Fibroblast of lung (primary cell): ENCODE measurements at regions not wholly inside any gene's neighbourhood (a gene's known extent, or its start where the extent isn't known, plus 50 kb on each side); places are given as distances from the start of the nearest gene placed in this dataset.

Experiments used
- DNase-seq, 2 donors: peaks; one replicate each; pipeline versions ENCODE4 v3.0.0 to v3.0.0-alpha.2; 2010; ENCODE audit warnings: low read depth in 2 of 2
- H2AFZ ChIP-seq: 2 replicates; pipeline ENCODE4 v1.5.1; 2012; ENCODE audit warnings: low read length, control low read depth, inconsistent platforms
- H3K27ac ChIP-seq: 2 replicates; pipeline ENCODE4 v1.5.1; 2011; ENCODE audit warnings: low read length, control low read depth; ENCODE audit not compliant: insufficient read depth
- H3K27me3 ChIP-seq: 2 replicates; pipeline ENCODE4 v1.5.1; 2011; ENCODE audit warnings: mild to moderate bottlenecking, low read length; ENCODE audit not compliant: control insufficient read depth, insufficient read depth
- H3K36me3 ChIP-seq: 2 replicates; pipeline ENCODE4 v1.5.1; 2011; ENCODE audit warnings: low read length; ENCODE audit not compliant: control insufficient read depth, insufficient read depth
- H3K4me1 ChIP-seq: 2 replicates; pipeline ENCODE4 v1.5.1; 2011; ENCODE audit warnings: low read length; ENCODE audit not compliant: control insufficient read depth, insufficient read depth; ENCODE audit errors: extremely low read depth
- H3K4me2 ChIP-seq: 2 replicates; pipeline ENCODE4 v1.5.1; 2011; ENCODE audit warnings: low read length, control low read depth; ENCODE audit not compliant: insufficient read depth; ENCODE audit errors: extremely low read depth
- H3K4me3 ChIP-seq, 4 experiments: fragments of 200-600 bp in 1 of 4; sonication (generic) in 1 of 4; replicated peaks in 1 of 4; 2 replicates each; pipeline ENCODE4 v1.5.1; 2011 to 2016; ENCODE audit warnings: low read length in 4 of 4, low read depth in 3 of 4, mild to moderate bottlenecking in 3 of 4, control low read depth in 2 of 4, inconsistent platforms in 1 of 4, mixed read lengths in 1 of 4; ENCODE audit not compliant: insufficient read depth in 1 of 4; ENCODE audit errors: control extremely low read depth in 1 of 4
- H3K79me2 ChIP-seq: 2 replicates; pipeline ENCODE4 v1.5.1; 2012; ENCODE audit warnings: mild to moderate bottlenecking, low read length, inconsistent platforms; ENCODE audit not compliant: control insufficient read depth, insufficient read depth
- H3K9ac ChIP-seq: 2 replicates; pipeline ENCODE4 v1.5.1; 2011; ENCODE audit warnings: mild to moderate bottlenecking, low read length, control low read depth; ENCODE audit not compliant: insufficient read depth
- H3K9me3 ChIP-seq: 2 replicates; pipeline ENCODE4 v1.5.1; 2012; ENCODE audit warnings: low read depth, low read length; ENCODE audit not compliant: control insufficient read depth, insufficient read depth
- H4K20me1 ChIP-seq: 2 replicates; pipeline ENCODE4 v1.5.1; 2011; ENCODE audit warnings: low read length; ENCODE audit not compliant: control insufficient read depth, insufficient read depth; ENCODE audit errors: extremely low read depth
- EZH2 ChIP-seq: IDR thresholded peaks from 2 replicates; pipeline ENCODE4 v1.5.1; 2012; ENCODE audit warnings: low read length, control low read depth, mild to moderate bottlenecking; ENCODE audit errors: missing control alignments
- TF ChIP-seq, protein P1 (sequence below), 2 donors: IDR thresholded peaks in 1 of 2; conservative IDR thresholded peaks in 1 of 2; 1 replicate in 1 of 2; 2 replicates in 1 of 2; pipeline ENCODE4 v1.5.1; 2011 to 2012; ENCODE audit warnings: low read length in 2 of 2, control low read depth in 1 of 2, inconsistent platforms in 1 of 2, low read depth in 1 of 2, mild to moderate bottlenecking in 1 of 2

DNA sequence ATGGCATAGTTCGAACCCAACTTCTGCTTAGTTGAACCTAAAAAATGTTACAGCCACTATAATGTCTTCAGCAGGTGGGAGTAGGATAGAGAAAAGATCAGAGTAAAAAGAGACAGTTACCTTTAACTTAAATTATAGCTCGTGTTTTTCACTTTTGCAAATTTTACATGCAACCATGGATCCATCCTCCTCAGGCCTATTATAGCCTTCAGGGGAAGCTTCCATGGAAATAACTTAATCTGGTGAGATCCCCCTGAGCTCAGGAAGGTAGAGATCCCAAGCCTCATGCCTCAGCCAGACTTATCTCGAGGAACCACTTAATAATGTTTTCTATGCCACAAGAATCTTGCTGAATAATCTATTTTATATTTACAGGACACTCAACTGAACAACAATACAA, 159.4 kb upstream of the FAM3C start:
- H3K4me3 ChIP-seq: no peak overlapping the region
- no peaks in the 10 kb centered on the region for H3K9me3 ChIP-seq
- H3K36me3 ChIP-seq: no peaks in the 10 kb centered on the region
- no peak overlapping the region for H3K27ac ChIP-seq
- no peak for DNase-seq
- H3K79me2 ChIP-seq: no peaks in the 10 kb centered on the region
- H4K20me1 ChIP-seq: no peaks in the 10 kb centered on the region
- H3K9ac ChIP-seq: no peak overlapping the region
- H3K4me2 ChIP-seq: no peak overlapping the region
- H2AFZ ChIP-seq: no peak overlapping the region
- TF ChIP-seq EZH2: no peak
- TF ChIP-seq, protein P1, sequence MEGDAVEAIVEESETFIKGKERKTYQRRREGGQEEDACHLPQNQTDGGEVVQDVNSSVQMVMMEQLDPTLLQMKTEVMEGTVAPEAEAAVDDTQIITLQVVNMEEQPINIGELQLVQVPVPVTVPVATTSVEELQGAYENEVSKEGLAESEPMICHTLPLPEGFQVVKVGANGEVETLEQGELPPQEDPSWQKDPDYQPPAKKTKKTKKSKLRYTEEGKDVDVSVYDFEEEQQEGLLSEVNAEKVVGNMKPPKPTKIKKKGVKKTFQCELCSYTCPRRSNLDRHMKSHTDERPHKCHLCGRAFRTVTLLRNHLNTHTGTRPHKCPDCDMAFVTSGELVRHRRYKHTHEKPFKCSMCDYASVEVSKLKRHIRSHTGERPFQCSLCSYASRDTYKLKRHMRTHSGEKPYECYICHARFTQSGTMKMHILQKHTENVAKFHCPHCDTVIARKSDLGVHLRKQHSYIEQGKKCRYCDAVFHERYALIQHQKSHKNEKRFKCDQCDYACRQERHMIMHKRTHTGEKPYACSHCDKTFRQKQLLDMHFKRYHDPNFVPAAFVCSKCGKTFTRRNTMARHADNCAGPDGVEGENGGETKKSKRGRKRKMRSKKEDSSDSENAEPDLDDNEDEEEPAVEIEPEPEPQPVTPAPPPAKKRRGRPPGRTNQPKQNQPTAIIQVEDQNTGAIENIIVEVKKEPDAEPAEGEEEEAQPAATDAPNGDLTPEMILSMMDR (conservative IDR thresholded peaks at IDR 0.05 in 1 of 2, IDR thresholded peaks at IDR 0.05 in 1 of 2; ENCODE audit: low read depth in 1 of 2, low read length in 2 of 2): no peak
- no peaks in the 10 kb centered on the region for H3K27me3 ChIP-seq
- no peaks in the 10 kb centered on the region for H3K4me1 ChIP-seq

DNA sequence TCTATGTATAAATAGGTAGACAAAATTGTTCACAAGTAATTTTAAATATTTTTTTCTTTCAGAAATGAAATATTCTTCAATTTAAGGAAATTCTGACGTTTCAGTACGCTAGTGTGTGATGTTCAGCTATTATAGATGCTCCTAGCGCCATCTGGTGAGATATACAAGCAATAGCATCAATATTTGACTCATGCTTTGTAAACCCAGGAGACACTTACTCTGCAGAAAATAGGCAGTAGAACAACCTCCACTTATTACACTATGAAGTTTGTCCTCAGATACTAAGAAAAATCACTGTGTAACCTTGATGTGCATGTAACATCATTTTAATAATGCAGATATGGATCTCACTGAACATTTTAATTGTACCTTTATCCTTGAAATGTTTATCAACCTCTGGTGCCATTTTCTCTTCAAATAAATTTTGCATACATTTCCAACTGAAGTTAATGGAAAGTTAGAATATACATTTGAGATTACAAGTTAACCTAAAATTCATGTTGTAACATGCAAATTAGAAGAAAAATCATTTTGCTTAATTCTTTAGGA, 151.5 kb upstream of the FAM3C start:
- H3K4me2 ChIP-seq: no peak overlapping the region
- no peaks in the 10 kb centered on the region for H4K20me1 ChIP-seq
- H3K79me2 ChIP-seq: no peaks in the 10 kb centered on the region
- TF ChIP-seq, protein P1 (conservative IDR thresholded peaks at IDR 0.05 in 1 of 2, IDR thresholded peaks at IDR 0.05 in 1 of 2; ENCODE audit: low read depth in 1 of 2, low read length in 2 of 2): peak; percentile 73
- TF ChIP-seq EZH2: no peak
- no peaks in the 10 kb centered on the region for H3K4me1 ChIP-seq
- H3K4me3 ChIP-seq: no peak overlapping the region
- no peak overlapping the region for H3K27ac ChIP-seq
- no peaks in the 10 kb centered on the region for H3K27me3 ChIP-seq
- no peak overlapping the region for H3K9ac ChIP-seq
- no peaks in the 10 kb centered on the region for H3K36me3 ChIP-seq
- peak; percentile 62 to 84 for DNase-seq
- no peaks in the 10 kb centered on the region for H3K9me3 ChIP-seq
- no peak overlapping the region for H2AFZ ChIP-seq

DNA sequence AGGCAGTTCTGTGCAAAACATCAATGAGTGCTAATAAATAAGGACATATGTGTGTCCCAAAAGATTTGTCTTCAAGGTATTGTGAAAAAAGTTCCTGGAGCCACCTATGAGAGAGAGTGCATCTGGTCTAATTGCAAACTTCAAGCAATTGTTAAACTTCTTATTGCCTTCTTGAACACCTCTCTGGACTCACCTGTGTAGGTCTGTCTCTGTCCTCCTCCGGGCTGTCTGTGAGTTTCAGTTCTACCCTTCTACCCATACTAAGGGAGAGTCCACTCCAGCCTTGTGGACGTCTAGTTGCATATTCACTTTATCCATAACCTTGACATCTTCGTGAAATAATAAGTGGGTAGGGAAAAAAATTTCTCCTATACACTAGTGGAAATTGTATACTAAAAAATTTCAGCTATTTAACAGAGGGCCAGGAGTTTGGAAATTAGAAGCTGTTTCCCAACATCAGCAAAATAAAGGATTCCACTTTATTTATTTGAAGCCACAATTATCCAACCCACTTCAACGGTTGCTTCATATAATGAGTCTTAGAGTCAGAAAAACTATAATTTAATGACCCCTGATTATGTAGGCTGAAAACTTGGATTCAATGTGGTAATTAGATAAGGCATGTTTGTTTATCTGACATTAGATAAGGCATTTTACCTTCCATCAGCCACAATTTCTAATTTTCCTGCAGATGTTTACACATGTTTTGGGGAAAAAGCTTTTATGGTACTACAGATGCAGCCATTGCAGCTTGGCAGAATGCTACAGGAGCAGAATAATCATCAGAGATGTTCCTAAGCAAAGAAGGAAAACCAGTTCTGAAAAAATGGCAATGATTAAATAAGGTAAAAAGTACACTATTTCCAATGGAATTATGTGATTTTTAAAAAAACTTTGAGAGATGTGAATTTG, 150.8 kb upstream of the FAM3C start:
- Histone ChIP-seq H3K4me1 (no peaks in the 10 kb centered on the region), H4K20me1 (no peaks in the 10 kb centered on the region), H3K9me3 (no peaks in the 10 kb centered on the region), H3K27me3 (no peaks in the 10 kb centered on the region), H3K4me2 (no peak overlapping the region), H3K27ac (no peak overlapping the region), H3K4me3 (no peak overlapping the region), H2AFZ (no peak overlapping the region), H3K9ac (no peak overlapping the region), H3K36me3 (no peaks in the 10 kb centered on the region), H3K79me2 (no peaks in the 10 kb centered on the region)
- TF ChIP-seq, protein P1 (conservative IDR thresholded peaks at IDR 0.05 in 1 of 2, IDR thresholded peaks at IDR 0.05 in 1 of 2; ENCODE audit: low read depth in 1 of 2, low read length in 2 of 2): no peak
- no peak for TF ChIP-seq EZH2
- DNase-seq: no peak
